ENCODE measurements at regions not wholly inside any gene's neighbourhood (a gene's known extent, or its start where the extent isn't known, plus 50 kb on each side); places are given as distances from the start of the nearest gene placed in this dataset.

GRCh38 chr5:6059137-6059800, 319.1 kb downstream of the MED10 start:
- DNase-seq: no peak

GRCh38 chr5:6058055-6058715, 320.2 kb downstream of the MED10 start:
- DNase-seq: no peak

- no peak for DNase-seq
Observed at GRCh38 chr5:6056280-6056679, 322.1 kb downstream of the MED10 start.

GRCh38 chr5:6049662-6050061, 328.7 kb downstream of the MED10 start:
- no peak for DNase-seq

GRCh38 chr5:6048746-6049145, 329.6 kb downstream of the MED10 start:
- no peak for DNase-seq

- DNase-seq: no peak
Observed at GRCh38 chr5:6046296-6046967, 331.9 kb downstream of the MED10 start.

GRCh38 chr5:6043491-6044310, 334.6 kb downstream of the MED10 start:
- no peak for DNase-seq

GRCh38 chr5:6041977-6042550, 336.3 kb downstream of the MED10 start:
- DNase-seq: no peak

GRCh38 chr5:6039111-6039510, 339.2 kb downstream of the MED10 start:
- no peak for DNase-seq

- DNase-seq: no peak
Observed at GRCh38 chr5:6036006-6036405, 342.3 kb downstream of the MED10 start.

- DNase-seq: no peak
Observed at GRCh38 chr5:6029811-6030271, 348.5 kb downstream of the MED10 start.

- no peak for DNase-seq
Observed at GRCh38 chr5:6026766-6027406, 351.5 kb downstream of the MED10 start.

- no peak for DNase-seq
Observed at GRCh38 chr5:6019612-6020011, 358.7 kb downstream of the MED10 start.

GRCh38 chr5:6013506-6013905, 364.8 kb downstream of the MED10 start:
- DNase-seq: no peak

- no peak for DNase-seq
Observed at GRCh38 chr5:6011199-6011598, 367.1 kb downstream of the MED10 start.

GRCh38 chr5:6006838-6007314, 371.5 kb downstream of the MED10 start:
- DNase-seq: no peak

- DNase-seq: no peak
Observed at GRCh38 chr5:6003040-6003825, 375.1 kb downstream of the MED10 start.

- no peak for DNase-seq
Observed at GRCh38 chr5:6000867-6001266, 377.5 kb downstream of the MED10 start.

GRCh38 chr5:5995819-5996218, 382.5 kb downstream of the MED10 start:
- DNase-seq: no peak

GRCh38 chr5:5986492-5987178, 391.7 kb downstream of the MED10 start:
- DNase-seq: no peak

- no peak for DNase-seq
Observed at GRCh38 chr5:5985332-5985731, 393.0 kb downstream of the MED10 start.
